IMR-90 (cell line): ENCODE measurements at regions not wholly inside any gene's neighbourhood (a gene's known extent, or its start where the extent isn't known, plus 50 kb on each side); places are given as distances from the start of the nearest gene placed in this dataset.

Source experiments
- ATAC-seq: fragments of 200-7000 bp; cut with Tn5 transposase; 2 replicates; pipeline ENCODE4 v1.9.1; 2020; ENCODE audit warnings: low read depth, mild to moderate bottlenecking, moderate library complexity
- BruUV-seq: library from RNA; stranded (reverse); fragments of 400-500 nt; replicated peaks from 2 replicates; lab custom pipeline; 2021; lab: Mats Ljungman, UMichigan
- CTCF ChIA-PET: fragments of 300-600 bp; formaldehyde crosslinking; extraction: SDS; loops from one replicate; lab custom pipeline; 2021; ENCODE audit warnings: antibody characterized with exemption; lab: Yijun Ruan, JAX
- POLR2A ChIA-PET: fragments of 300-600 bp; sonication (Branson Sonifier 250); formaldehyde crosslinking; loops from one replicate; lab custom pipeline; 2022; ENCODE audit warnings: antibody characterized with exemption; ENCODE audit not compliant: unreplicated experiment; lab: Charles Lee
- DNase-seq: peaks from one replicate; pipeline ENCODE4 v3.0.0; 2013
- H2AFZ ChIP-seq: replicated peaks from 2 replicates; pipeline ENCODE3; 2013; ENCODE audit warnings: low read length, mild to moderate bottlenecking; ENCODE audit not compliant: poor library complexity
- H2AK5ac ChIP-seq: 2 replicates; pipeline ENCODE4 v1.6.1; 2013; ENCODE audit warnings: low read depth, low read length, inconsistent platforms
- H2AK9ac ChIP-seq: replicated peaks from 2 replicates; pipeline ENCODE3; 2013; ENCODE audit warnings: mild to moderate bottlenecking, low read depth, low read length, moderate library complexity; ENCODE audit not compliant: poor library complexity
- H2BK120ac ChIP-seq: 2 replicates; pipeline ENCODE4 v1.6.1; 2013; ENCODE audit warnings: low read depth, low read length, inconsistent platforms
- H2BK15ac ChIP-seq: 3 replicates; pipeline ENCODE4 v1.6.1; 2013; ENCODE audit warnings: low read depth, low read length, inconsistent platforms
- H2BK20ac ChIP-seq: 2 replicates; pipeline ENCODE4 v1.6.1; 2013; ENCODE audit warnings: low read depth, mild to moderate bottlenecking, inconsistent platforms, low read length, moderate library complexity
- H2BK5ac ChIP-seq: 2 replicates; pipeline ENCODE4 v1.6.1; 2013; ENCODE audit warnings: mild to moderate bottlenecking, low read depth, low read length, inconsistent platforms; ENCODE audit not compliant: poor library complexity, severe bottlenecking
- H3K14ac ChIP-seq: replicated peaks from 2 replicates; pipeline ENCODE4 v1.6.1; 2013; ENCODE audit warnings: low read depth, low read length, inconsistent platforms
- H3K18ac ChIP-seq: 2 replicates; pipeline ENCODE4 v1.6.1; 2013; ENCODE audit warnings: low read depth, low read length, control low read depth
- H3K23ac ChIP-seq: 2 replicates; pipeline ENCODE4 v1.6.1; 2013; ENCODE audit warnings: low read depth, low read length, inconsistent platforms
- H3K27ac ChIP-seq: 2 replicates; pipeline ENCODE4 v1.5.1; 2013; ENCODE audit warnings: mild to moderate bottlenecking, control low read depth, low read length; ENCODE audit not compliant: insufficient read depth
- H3K27me3 ChIP-seq: 2 replicates; pipeline ENCODE4 v1.6.1; 2013; ENCODE audit warnings: low read length; ENCODE audit not compliant: control insufficient read depth, insufficient read depth
- H3K36me3 ChIP-seq: 2 replicates; pipeline ENCODE4 v1.6.1; 2013; ENCODE audit warnings: low read length, mixed read lengths; ENCODE audit not compliant: control insufficient read depth, insufficient read depth
- H3K4ac ChIP-seq: 2 replicates; pipeline ENCODE4 v1.6.1; 2013; ENCODE audit warnings: low read depth, low read length, inconsistent platforms
- H3K4me1 ChIP-seq: 2 replicates; pipeline ENCODE4 v1.6.1; 2013; ENCODE audit warnings: low read length, mixed read lengths; ENCODE audit not compliant: control insufficient read depth, insufficient read depth
- H3K4me2 ChIP-seq: 2 replicates; pipeline ENCODE4 v1.6.1; 2013; ENCODE audit warnings: low read depth, mild to moderate bottlenecking, control low read depth, low read length, moderate library complexity
- H3K4me3 ChIP-seq: 2 replicates; pipeline ENCODE4 v1.5.1; 2013; ENCODE audit warnings: low read depth, mild to moderate bottlenecking, control low read depth, low read length, moderate library complexity; ENCODE audit not compliant: insufficient read depth
- H3K56ac ChIP-seq: 2 replicates; pipeline ENCODE4 v1.6.1; 2013; ENCODE audit warnings: low read length, inconsistent platforms; ENCODE audit not compliant: insufficient read depth; ENCODE audit errors: extremely low read depth
- H3K79me1 ChIP-seq, 2 experiments: 2 replicates each; pipeline ENCODE4 v1.6.1; 2013; ENCODE audit warnings: low read length in 2 of 2, inconsistent platforms in 1 of 2, low read depth in 1 of 2
- H3K9ac ChIP-seq: 2 replicates; pipeline ENCODE4 v1.6.1; 2013; ENCODE audit warnings: low read depth, low read length, control low read depth
- H3K9me1 ChIP-seq: 2 replicates; pipeline ENCODE4 v1.6.1; 2013; ENCODE audit warnings: low read length, inconsistent platforms; ENCODE audit not compliant: insufficient read depth
- H3K9me3 ChIP-seq: 2 replicates; pipeline ENCODE4 v1.6.1; 2013; ENCODE audit warnings: low read length; ENCODE audit not compliant: control insufficient read depth, insufficient read depth
- H4K20me1 ChIP-seq: 2 replicates; pipeline ENCODE4 v1.6.1; 2013; ENCODE audit warnings: low read length, inconsistent platforms; ENCODE audit not compliant: insufficient read depth
- H4K5ac ChIP-seq: 2 replicates; pipeline ENCODE4 v1.6.1; 2013; ENCODE audit warnings: mild to moderate bottlenecking, low read depth, low read length, control low read depth
- H4K8ac ChIP-seq, 2 experiments: 2 replicates each; pipeline ENCODE4 v1.6.1; 2013; ENCODE audit warnings: low read depth in 2 of 2, low read length in 2 of 2, control low read depth in 1 of 2, inconsistent platforms in 1 of 2
- H4K91ac ChIP-seq: 2 replicates; pipeline ENCODE4 v1.6.1; 2013; ENCODE audit warnings: low read depth, low read length, inconsistent platforms; ENCODE audit not compliant: insufficient read depth
- BHLHE40 ChIP-seq: fragments of 150-350 bp; IDR thresholded peaks from 2 replicates; pipeline ENCODE4 v1.6.1; 2016; ENCODE audit warnings: mild to moderate bottlenecking, low read depth, low read length
- FOS ChIP-seq: fragments of 150-350 bp; IDR thresholded peaks from 2 replicates; pipeline ENCODE4 v1.6.1; 2016; ENCODE audit warnings: low read depth, low read length
- MAFK ChIP-seq: IDR thresholded peaks from 2 replicates; pipeline ENCODE4 v1.6.1; 2012; ENCODE audit warnings: low read depth, low read length, improper control_type of control experiment
- WGBS, 2 experiments: methylation state at CpG; one replicate each; pipeline versions ENCODE4 v1.1.5 to v1.1.7; 2013; ENCODE audit warnings: missing lambda C conversion rate in 2 of 2; ENCODE audit not compliant: insufficient read length in 1 of 2; ENCODE audit errors: extremely low coverage in 2 of 2; 5-methylcytosine and 5-hydroxymethylcytosine counted together
- dilution Hi-C: fragments of 300-500 bp; cut with HindIII; formaldehyde crosslinking; loops from one replicate; pipeline ENCODE4 v1.14.3; 2018; ENCODE audit warnings: low sequenced_read_pairs; ENCODE audit not compliant: unreplicated experiment
- in situ Hi-C: fragments of 300-500 bp; cut with MboI; formaldehyde crosslinking; loops from 3 replicates; pipeline ENCODE4 v1.14.3; 2019; ENCODE audit warnings: low sequenced_read_pairs, inconsistent platforms, mixed read lengths
- intact Hi-C: fragments of 100-400 bp; cut with micrococcal nuclease; formaldehyde crosslinking; loops from 2 replicates; pipeline ENCODE4 v1.10.0; 2022

DNA sequence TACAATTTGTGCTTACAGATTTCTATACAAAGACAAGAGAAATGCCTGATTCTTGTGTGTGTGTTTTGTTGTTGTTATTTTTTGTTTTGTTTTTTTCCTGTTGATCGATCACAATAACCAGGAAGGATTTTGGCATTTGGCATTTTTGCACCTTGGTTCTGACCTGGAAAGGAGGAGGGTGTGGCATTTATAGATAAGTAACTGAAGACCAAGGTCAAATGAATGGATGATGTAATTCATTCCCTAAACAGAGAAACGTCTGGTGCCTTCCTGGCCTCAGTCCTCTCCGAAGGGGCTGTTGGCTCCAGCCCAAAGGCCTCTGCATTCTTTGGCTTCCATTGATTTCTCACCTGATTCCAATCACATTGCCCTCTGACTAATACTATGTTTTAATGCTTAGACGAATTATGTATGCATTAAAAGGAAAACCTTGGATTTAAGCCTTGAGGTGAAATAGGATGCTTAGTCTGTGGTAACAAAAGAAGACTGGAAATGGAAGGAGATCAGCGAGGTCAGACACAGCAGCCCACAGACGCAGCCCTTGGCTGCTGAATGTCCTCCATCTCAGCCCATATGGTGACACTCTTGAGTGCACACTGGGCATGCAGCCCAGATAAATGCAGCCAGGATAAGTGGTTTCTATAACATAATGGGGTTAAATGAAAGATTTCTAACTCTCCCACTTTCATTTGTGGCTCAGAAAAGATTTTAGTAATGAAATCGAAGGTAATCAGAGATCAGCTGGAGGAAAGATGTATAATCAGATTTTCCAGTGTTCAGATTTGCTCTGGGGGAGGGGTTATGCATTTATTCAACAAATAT is 60.5 kb upstream of the TRIM2 start:
- DNase-seq (peak; percentile 65), ATAC-seq (peak; percentile 54)
- Histone ChIP-seq H3K9me3 (no peaks in the 10 kb centered on the region), H2BK15ac (no peak overlapping the region), H3K27me3 (no peaks in the 10 kb centered on the region), H3K23ac (no peak overlapping the region), H2BK120ac (no peak overlapping the region), H4K5ac (no peak overlapping the region), H3K18ac (no peak overlapping the region), H2BK5ac (no peak overlapping the region), H4K8ac (no peak overlapping the region), H2AFZ (no peak overlapping the region), H3K36me3 (no peaks in the 10 kb centered on the region), H2BK20ac (no peak overlapping the region), H4K91ac (no peak overlapping the region), H2AK5ac (no peak overlapping the region), H3K56ac (no peak overlapping the region), H3K4ac (no peak overlapping the region), H3K27ac (no peak overlapping the region), H3K4me3 (no peak overlapping the region), H3K9ac (no peak overlapping the region), H2AK9ac (no peak overlapping the region), H3K14ac (no peak overlapping the region), H3K9me1 (no peaks in the 10 kb centered on the region), H3K4me2 (no peak overlapping the region; the same call in 1 of the 2 replicates), H3K4me1 (peaks cover 1% of the 10 kb centered on the region; the same call in 1 of the 2 replicates), H3K79me1 (no peaks in the 10 kb centered on the region), H4K20me1 (no peaks in the 10 kb centered on the region)
- ChIA-PET CTCF (interaction anchor here (0.9 to 1.5 kb wide), 14 partner anchors 9 to 439 kb away, joined by 3 to 13 read pairs (median 4); partner anchors contain the start of gene TRIM2), POLR2A (no interaction called here)
- TF ChIP-seq MAFK (no peak), BHLHE40 (0 out of 2 replicates have a peak, but pooled peaks have one; percentile 20), FOS (no peak)
- intact Hi-C loops: loop anchor here (1.0 to 10.0 kb wide), 6 partner anchors 175 to 607 kb away; partner anchors contain the start of genes MND1 and TMEM131L
- WGBS, 2 experiments: no CpG with 5 or more reads among the region's 7 CpGs
- BruUV-seq: no TSS peak
- in situ Hi-C loops: loop anchor here (5.0 kb wide), 2 partner anchors 174 to 434 kb away; no protein-coding TSS in a partner anchor
- dilution Hi-C loops: no loop called here
